ENCODE measurements at regions not wholly inside any gene's neighbourhood (a gene's known extent, or its start where the extent isn't known, plus 50 kb on each side); places are given as distances from the start of the nearest gene placed in this dataset.
"Not testable (repeated sequence)": the region's sequence is repeated elsewhere in the genome, so short reads cannot be mapped to it uniquely, and the experiment has no call there.

DNA sequence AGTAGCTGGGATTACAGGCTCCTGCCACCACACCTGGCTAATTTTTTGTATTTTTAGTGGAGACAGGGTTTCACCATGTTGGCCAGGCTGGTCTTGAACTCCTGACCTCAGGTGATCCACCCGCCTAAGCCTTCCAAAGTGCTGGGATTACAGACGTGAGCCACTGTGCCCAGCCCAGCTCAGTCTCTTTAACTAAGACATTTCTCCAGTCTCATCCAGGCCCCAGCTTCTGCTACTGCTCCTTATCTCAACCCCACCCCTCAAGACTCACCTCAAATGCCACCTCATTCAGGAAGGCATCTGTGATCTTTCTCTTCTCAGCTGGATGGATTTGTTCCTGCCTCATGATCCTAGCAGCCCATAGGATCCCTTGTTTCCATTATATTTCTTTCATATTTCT lies 85.9 kb upstream of the GRAMD1B start:
- not testable (repeated sequence) for DNase-seq (ENCODE audit: low read depth in 2 of 2)

- no peak for DNase-seq (ENCODE audit: low read depth in 2 of 2)
Observed at GRCh38 chr11:123338997-123339752, 90.9 kb upstream of the GRAMD1B start.

GRCh38 chr11:123338266-123338800 lies 91.7 kb upstream of the GRAMD1B start:
- DNase-seq (ENCODE audit: low read depth in 2 of 2): no peak

- DNase-seq (ENCODE audit: low read depth in 2 of 2): no peak
Observed at GRCh38 chr11:123334925-123335324, 95.1 kb upstream of the GRAMD1B start.

DNA sequence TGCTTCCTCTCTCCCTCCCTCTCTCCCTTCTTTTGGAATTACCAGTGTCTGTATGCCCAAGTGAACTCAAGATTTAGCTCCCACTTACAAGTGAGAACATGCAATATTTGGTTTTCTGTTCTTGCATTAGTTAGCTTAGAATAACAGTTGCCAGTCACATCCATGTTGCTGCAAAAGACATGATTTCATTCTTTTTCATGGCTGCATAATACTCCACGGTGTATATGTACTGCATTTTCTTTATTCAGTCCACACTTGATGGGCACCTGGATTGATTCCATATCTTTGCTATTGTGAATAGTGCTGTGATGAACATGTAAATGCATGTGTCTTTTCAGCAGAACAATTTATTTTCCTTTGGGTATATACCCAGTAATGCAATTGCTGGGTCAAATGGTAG lies 97.5 kb upstream of the GRAMD1B start:
- not testable (repeated sequence) for DNase-seq (ENCODE audit: low read depth in 2 of 2)

DNA sequence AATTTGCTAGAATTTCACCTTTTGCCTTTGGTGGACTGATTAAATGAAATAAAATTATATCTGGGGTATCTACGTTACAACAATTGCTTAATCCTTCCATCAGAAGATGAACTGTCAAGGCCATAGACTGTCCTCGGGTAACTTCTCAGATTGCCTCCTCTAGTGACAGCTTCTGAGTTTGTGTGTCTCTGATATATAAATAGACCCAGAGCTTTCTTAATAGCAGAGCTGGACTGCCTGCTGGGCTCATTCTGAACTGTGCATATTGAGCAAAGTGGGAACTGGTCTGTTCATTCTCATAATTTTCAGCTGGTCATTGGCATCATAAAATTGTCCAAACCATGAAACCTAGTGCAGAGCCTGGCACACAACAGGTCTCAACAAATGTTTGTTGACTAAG lies 99.1 kb upstream of the GRAMD1B start:
- DNase-seq (ENCODE audit: low read depth in 2 of 2): no peak

DNA sequence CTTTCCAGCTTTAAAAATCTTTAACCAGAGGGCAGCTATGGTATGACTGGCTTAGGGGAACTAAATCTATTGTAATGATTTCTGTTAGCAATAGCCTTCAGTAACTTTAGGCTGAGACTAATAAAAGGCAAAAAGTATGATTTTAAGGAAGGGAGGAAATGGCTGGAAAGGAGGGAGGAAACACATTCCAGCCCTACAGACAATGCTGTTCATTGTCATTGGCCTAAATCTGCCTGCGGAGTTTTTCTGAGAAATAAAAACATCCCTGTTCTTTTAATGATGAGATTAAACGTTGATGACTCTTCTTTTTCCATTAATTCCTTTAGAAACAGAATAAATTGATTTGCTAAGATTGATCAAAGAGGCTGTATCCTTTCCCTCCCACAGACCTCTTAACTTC lies 99.6 kb upstream of the GRAMD1B start:
- no peak for DNase-seq (ENCODE audit: low read depth in 2 of 2)

DNA sequence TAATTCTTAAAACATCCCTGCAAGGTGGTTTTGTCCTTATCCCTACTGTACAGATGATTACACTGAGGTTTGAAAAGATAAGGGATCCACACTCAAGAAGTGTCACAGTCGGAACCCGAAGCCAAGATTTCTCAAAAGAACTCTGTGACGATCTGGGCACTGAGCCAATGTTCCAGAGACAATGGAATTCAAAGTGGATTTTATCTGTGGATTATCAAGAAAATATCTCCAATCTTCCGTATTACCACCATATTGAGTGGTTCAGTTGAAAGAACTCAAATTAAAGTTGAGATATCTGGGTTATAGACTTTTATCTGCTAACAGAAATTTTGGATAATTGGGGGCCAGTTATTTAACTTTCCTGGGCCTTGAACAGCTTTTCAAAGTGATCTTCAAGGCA lies 100.0 kb upstream of the GRAMD1B start:
- DNase-seq (ENCODE audit: low read depth in 2 of 2): no peak

DNA sequence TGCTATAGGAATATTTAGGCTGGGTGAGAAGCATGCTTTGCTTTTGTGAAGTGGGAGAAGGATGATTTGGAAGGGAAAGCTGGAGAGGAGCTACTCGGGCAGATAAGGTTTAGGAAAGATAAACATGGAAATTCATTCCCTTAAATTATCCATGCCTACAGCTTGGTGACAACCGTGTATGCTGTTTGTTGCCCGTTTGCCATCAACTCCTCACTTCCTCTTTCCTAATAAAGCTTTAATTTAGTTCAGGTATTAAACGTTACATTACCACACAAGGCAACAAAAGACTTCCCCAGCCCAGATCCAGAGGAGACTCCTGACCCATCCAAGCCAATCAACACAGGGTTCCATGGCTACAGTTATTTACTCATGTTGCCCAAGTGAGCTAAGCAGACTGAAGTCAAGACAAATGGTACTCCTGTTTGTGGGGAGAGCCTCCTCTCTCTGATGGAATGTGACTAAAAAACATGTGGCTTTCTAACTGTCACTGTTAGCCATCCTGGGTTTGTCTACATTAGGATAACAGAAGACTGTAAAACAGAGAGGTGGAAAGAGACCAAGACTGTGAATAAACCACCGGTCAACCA lies 101.7 kb upstream of the GRAMD1B start:
- no peak for DNase-seq (ENCODE audit: low read depth in 2 of 2)

- no peak for DNase-seq (ENCODE audit: low read depth in 2 of 2)
Observed at GRCh38 chr11:123325533-123325932, 104.5 kb upstream of the GRAMD1B start.

GRCh38 chr11:123323568-123323967 lies 106.5 kb upstream of the GRAMD1B start:
- DNase-seq (ENCODE audit: low read depth in 2 of 2): no peak

DNA sequence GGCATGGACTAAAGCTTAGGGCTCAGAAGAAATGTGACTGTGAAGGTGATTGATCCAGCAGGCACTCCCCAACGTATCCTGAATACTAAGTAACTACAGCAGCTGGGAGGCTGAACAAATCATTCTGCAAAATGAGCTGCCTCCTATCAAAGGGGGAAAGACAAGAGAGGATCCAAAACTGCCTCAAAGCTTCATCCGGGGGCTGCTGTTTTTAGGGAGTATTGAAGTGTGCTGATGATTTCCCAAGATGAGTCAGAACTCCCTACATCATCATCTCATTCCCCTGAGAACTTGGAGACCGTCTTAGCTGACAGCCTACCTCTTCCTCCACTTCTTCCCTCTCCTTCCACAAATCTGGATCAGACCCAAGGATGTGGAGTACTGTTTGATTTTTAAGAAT lies 108.4 kb upstream of the GRAMD1B start:
- no peak for DNase-seq (ENCODE audit: low read depth in 2 of 2)

GRCh38 chr11:123318623-123319022 lies 111.4 kb upstream of the GRAMD1B start:
- DNase-seq (ENCODE audit: low read depth in 2 of 2): no peak

DNA sequence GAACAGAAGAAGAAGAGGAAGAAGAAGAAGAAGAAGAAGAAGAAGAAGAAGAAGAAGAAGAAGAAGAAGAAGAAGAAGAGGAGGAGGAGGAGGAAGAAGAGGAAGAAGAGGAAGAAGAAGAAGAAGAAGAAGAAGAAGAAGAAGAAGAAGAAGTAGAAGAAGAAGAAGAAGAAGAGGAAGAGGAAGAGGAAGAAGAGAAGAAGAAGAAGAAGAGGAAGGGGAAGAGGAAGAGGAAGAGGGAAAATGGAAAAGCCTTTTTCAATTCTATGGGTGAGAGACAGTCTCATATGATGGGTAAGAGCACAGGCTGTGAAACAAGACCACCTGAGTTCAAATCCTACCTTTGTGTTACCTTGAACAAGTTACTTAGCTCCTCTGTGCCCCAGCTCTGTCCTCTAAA lies 111.9 kb upstream of the GRAMD1B start:
- not testable (repeated sequence) for DNase-seq (ENCODE audit: low read depth in 2 of 2)

- DNase-seq (ENCODE audit: low read depth in 2 of 2): no peak
Observed at GRCh38 chr11:123316003-123316402, 114.1 kb upstream of the GRAMD1B start.

GRCh38 chr11:123314972-123315371 lies 115.1 kb upstream of the GRAMD1B start:
- DNase-seq (ENCODE audit: low read depth in 2 of 2): no peak

- DNase-seq (ENCODE audit: low read depth in 2 of 2): no peak
Observed at GRCh38 chr11:123313262-123313661, 116.8 kb upstream of the GRAMD1B start.

DNA sequence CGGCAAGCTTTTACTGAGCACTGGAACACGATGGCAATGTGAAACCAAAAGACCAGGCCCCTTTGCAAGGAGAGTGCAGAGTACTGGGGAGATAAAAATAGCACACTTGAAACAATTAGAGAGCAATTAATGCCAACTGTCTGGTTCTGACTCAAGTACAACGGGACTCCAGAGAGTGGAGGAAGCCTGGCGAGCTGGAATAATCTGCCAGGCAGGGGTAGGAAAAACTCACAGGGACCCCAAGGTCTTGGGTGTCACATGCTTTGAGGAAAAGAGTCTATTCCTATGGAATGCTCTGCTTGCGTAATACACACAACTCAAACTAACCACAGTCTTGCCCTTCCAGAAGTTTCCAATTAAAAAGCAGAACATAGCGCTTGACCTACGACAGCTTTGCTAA lies 113.0 kb upstream of the CLMP start:
- DNase-seq (ENCODE audit: low read depth in 2 of 2): no peak

DNA sequence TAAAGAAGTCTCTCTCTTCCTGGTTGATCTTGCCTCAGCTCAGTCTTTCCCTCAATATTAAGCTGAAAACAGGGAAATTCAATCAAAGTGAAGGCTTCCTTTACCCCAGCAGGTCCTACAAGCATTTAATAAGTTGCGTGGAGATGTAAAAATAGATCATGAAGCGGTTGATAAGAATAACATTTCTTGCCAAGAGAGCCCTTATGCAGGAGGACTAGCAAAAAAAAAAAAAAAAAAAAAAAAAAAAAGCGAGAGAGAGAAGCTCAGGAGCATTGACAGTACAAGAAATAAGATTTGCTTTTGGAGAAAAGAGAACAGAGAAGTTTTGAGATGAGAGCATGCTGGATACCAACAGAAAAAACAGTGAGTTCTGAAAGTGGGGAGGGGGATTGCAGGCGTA lies 112.2 kb upstream of the CLMP start:
- DNase-seq (ENCODE audit: low read depth in 2 of 2): no peak

DNA sequence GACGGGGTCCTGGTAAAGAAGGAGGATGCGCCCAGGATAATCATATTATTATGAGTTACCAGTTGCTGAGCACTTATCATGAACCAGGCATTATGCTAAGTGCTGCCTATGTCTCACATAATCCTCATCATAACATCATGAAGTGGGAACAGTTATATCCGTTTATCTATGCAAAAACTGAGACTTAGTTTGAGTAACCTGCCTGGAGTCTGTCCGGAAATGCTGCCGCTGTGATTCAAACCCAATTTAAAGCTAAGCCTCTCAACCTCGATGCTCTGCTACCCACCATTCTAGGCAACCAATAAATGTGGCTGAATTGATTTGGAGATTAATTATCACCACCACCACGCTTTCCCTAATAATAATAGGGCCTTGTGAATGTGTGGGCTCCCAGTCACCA lies 111.5 kb upstream of the CLMP start:
- no peak for DNase-seq (ENCODE audit: low read depth in 2 of 2)

DNA sequence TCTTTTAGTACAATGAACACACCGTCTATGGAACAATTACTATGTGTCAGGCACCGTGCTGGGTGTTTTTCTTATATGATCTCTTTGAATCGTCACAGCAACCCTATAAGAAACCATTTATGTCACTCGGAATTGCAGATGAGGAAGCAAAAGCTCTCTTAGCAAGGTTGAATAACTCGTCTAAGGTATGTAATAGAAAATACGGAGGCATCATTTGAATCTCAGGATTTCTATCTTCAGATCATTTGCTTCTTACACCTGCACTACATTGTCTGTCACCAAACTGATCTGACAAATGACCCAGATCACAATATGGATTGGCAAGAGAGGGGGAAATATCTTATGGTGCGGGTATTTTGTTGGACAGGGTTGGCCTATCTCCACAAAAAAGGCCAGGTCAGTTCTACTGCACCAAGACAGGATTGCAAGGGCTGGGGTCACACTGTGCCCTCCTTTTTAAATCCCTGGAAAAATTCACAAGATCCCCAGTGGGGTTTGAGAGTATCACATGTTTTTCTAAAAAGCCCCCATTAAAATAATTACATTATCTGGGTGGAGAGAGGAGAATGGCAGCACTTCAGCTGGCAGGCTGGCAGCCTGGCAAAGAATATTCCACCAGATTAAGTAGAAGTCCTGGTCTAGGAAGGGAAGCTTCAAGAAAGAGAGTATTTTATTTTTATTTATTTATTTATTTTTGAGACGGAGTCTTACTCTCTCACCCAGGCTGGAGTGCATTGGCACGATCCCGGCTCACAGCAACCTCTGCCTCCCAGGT lies 110.7 kb upstream of the CLMP start:
- no peak for DNase-seq (ENCODE audit: low read depth in 2 of 2)

- DNase-seq (ENCODE audit: low read depth in 2 of 2): no peak
Observed at GRCh38 chr11:123304828-123305466, 109.9 kb upstream of the CLMP start.

Data from stimulated activated CD8-positive, alpha-beta memory T cell treated with anti-CD3 and anti-CD28 coated beads, Interleukin-15, amount 100 ng/mL, for 4 hours (primary cell).